ENCODE measurements at regions not wholly inside any gene's neighbourhood (a gene's known extent, or its start where the extent isn't known, plus 50 kb on each side); places are given as distances from the start of the nearest gene placed in this dataset.

- no peak overlapping the region for H3K4me3 ChIP-seq (replicated peaks; ENCODE audit: low read depth, low read length)
- no peak for TF ChIP-seq CTCF (IDR thresholded peaks at IDR 0.05; ENCODE audit: low read depth, low read length, missing control alignments)
- no peak for DNase-seq (ENCODE audit: extremely low read depth, low read depth)
These were observed 1352.5 kb downstream of the ZPLD1 start for GRCh38 chr3:103787164-103787871.

GRCh38 chr3:103787879-103788278 lies 1353.1 kb downstream of the ZPLD1 start:
- TF ChIP-seq CTCF (IDR thresholded peaks at IDR 0.05; ENCODE audit: low read depth, low read length, missing control alignments): no peak
- H3K4me3 ChIP-seq (replicated peaks; ENCODE audit: low read depth, low read length): no peak overlapping the region
- no peak for DNase-seq (ENCODE audit: extremely low read depth, low read depth)

GRCh38 chr3:103791786-103792515 lies 1357.1 kb downstream of the ZPLD1 start:
- no peak for DNase-seq (ENCODE audit: extremely low read depth, low read depth)
- TF ChIP-seq CTCF (IDR thresholded peaks at IDR 0.05; ENCODE audit: low read depth, low read length, missing control alignments): no peak
- no peak overlapping the region for H3K4me3 ChIP-seq (replicated peaks; ENCODE audit: low read depth, low read length)

GRCh38 chr3:103794656-103795055 lies 1359.8 kb downstream of the ZPLD1 start:
- H3K4me3 ChIP-seq (replicated peaks; ENCODE audit: low read depth, low read length): no peak overlapping the region
- TF ChIP-seq CTCF (IDR thresholded peaks at IDR 0.05; ENCODE audit: low read depth, low read length, missing control alignments): no peak
- DNase-seq (ENCODE audit: extremely low read depth, low read depth): no peak

GRCh38 chr3:103796068-103796467 lies 1361.3 kb downstream of the ZPLD1 start:
- no peak for DNase-seq (ENCODE audit: extremely low read depth, low read depth)
- no peak overlapping the region for H3K4me3 ChIP-seq (replicated peaks; ENCODE audit: low read depth, low read length)
- no peak for TF ChIP-seq CTCF (IDR thresholded peaks at IDR 0.05; ENCODE audit: low read depth, low read length, missing control alignments)

GRCh38 chr3:103803787-103804186 lies 1369.0 kb downstream of the ZPLD1 start:
- no peak overlapping the region for H3K4me3 ChIP-seq (replicated peaks; ENCODE audit: low read depth, low read length)
- no peak for TF ChIP-seq CTCF (IDR thresholded peaks at IDR 0.05; ENCODE audit: low read depth, low read length, missing control alignments)
- no peak for DNase-seq (ENCODE audit: extremely low read depth, low read depth)

Data from HFF-Myc (cell line).